IMR-90 (cell line): ENCODE measurements at regions not wholly inside any gene's neighbourhood (a gene's known extent, or its start where the extent isn't known, plus 50 kb on each side); places are given as distances from the start of the nearest gene placed in this dataset.

Experiments
- ATAC-seq: fragments of 200-7000 bp; cut with Tn5 transposase; 2 replicates; pipeline ENCODE4 v1.9.1; 2020; ENCODE audit warnings: low read depth, mild to moderate bottlenecking, moderate library complexity
- BruUV-seq: library from RNA; stranded (reverse); fragments of 400-500 nt; replicated peaks from 2 replicates; lab custom pipeline; 2021; lab: Mats Ljungman, UMichigan
- CTCF ChIA-PET: fragments of 300-600 bp; formaldehyde crosslinking; extraction: SDS; loops from one replicate; lab custom pipeline; 2021; ENCODE audit warnings: antibody characterized with exemption; lab: Yijun Ruan, JAX
- POLR2A ChIA-PET: fragments of 300-600 bp; sonication (Branson Sonifier 250); formaldehyde crosslinking; loops from one replicate; lab custom pipeline; 2022; ENCODE audit warnings: antibody characterized with exemption; ENCODE audit not compliant: unreplicated experiment; lab: Charles Lee
- DNase-seq: peaks from one replicate; pipeline ENCODE4 v3.0.0; 2013
- H2AFZ ChIP-seq: replicated peaks from 2 replicates; pipeline ENCODE3; 2013; ENCODE audit warnings: low read length, mild to moderate bottlenecking; ENCODE audit not compliant: poor library complexity
- H2AK5ac ChIP-seq: 2 replicates; pipeline ENCODE4 v1.6.1; 2013; ENCODE audit warnings: low read depth, low read length, inconsistent platforms
- H2AK9ac ChIP-seq: replicated peaks from 2 replicates; pipeline ENCODE3; 2013; ENCODE audit warnings: mild to moderate bottlenecking, low read depth, low read length, moderate library complexity; ENCODE audit not compliant: poor library complexity
- H2BK120ac ChIP-seq: 2 replicates; pipeline ENCODE4 v1.6.1; 2013; ENCODE audit warnings: low read depth, low read length, inconsistent platforms
- H2BK15ac ChIP-seq: 3 replicates; pipeline ENCODE4 v1.6.1; 2013; ENCODE audit warnings: low read depth, low read length, inconsistent platforms
- H2BK20ac ChIP-seq: 2 replicates; pipeline ENCODE4 v1.6.1; 2013; ENCODE audit warnings: low read depth, mild to moderate bottlenecking, inconsistent platforms, low read length, moderate library complexity
- H2BK5ac ChIP-seq: 2 replicates; pipeline ENCODE4 v1.6.1; 2013; ENCODE audit warnings: mild to moderate bottlenecking, low read depth, low read length, inconsistent platforms; ENCODE audit not compliant: poor library complexity, severe bottlenecking
- H3K14ac ChIP-seq: replicated peaks from 2 replicates; pipeline ENCODE4 v1.6.1; 2013; ENCODE audit warnings: low read depth, low read length, inconsistent platforms
- H3K18ac ChIP-seq: 2 replicates; pipeline ENCODE4 v1.6.1; 2013; ENCODE audit warnings: low read depth, low read length, control low read depth
- H3K23ac ChIP-seq: 2 replicates; pipeline ENCODE4 v1.6.1; 2013; ENCODE audit warnings: low read depth, low read length, inconsistent platforms
- H3K27ac ChIP-seq: 2 replicates; pipeline ENCODE4 v1.5.1; 2013; ENCODE audit warnings: mild to moderate bottlenecking, control low read depth, low read length; ENCODE audit not compliant: insufficient read depth
- H3K27me3 ChIP-seq: 2 replicates; pipeline ENCODE4 v1.6.1; 2013; ENCODE audit warnings: low read length; ENCODE audit not compliant: control insufficient read depth, insufficient read depth
- H3K36me3 ChIP-seq: 2 replicates; pipeline ENCODE4 v1.6.1; 2013; ENCODE audit warnings: low read length, mixed read lengths; ENCODE audit not compliant: control insufficient read depth, insufficient read depth
- H3K4ac ChIP-seq: 2 replicates; pipeline ENCODE4 v1.6.1; 2013; ENCODE audit warnings: low read depth, low read length, inconsistent platforms
- H3K4me1 ChIP-seq: 2 replicates; pipeline ENCODE4 v1.6.1; 2013; ENCODE audit warnings: low read length, mixed read lengths; ENCODE audit not compliant: control insufficient read depth, insufficient read depth
- H3K4me2 ChIP-seq: 2 replicates; pipeline ENCODE4 v1.6.1; 2013; ENCODE audit warnings: low read depth, mild to moderate bottlenecking, control low read depth, low read length, moderate library complexity
- H3K4me3 ChIP-seq: 2 replicates; pipeline ENCODE4 v1.5.1; 2013; ENCODE audit warnings: low read depth, mild to moderate bottlenecking, control low read depth, low read length, moderate library complexity; ENCODE audit not compliant: insufficient read depth
- H3K56ac ChIP-seq: 2 replicates; pipeline ENCODE4 v1.6.1; 2013; ENCODE audit warnings: low read length, inconsistent platforms; ENCODE audit not compliant: insufficient read depth; ENCODE audit errors: extremely low read depth
- H3K79me1 ChIP-seq, 2 experiments: 2 replicates each; pipeline ENCODE4 v1.6.1; 2013; ENCODE audit warnings: low read length in 2 of 2, inconsistent platforms in 1 of 2, low read depth in 1 of 2
- H3K9ac ChIP-seq: 2 replicates; pipeline ENCODE4 v1.6.1; 2013; ENCODE audit warnings: low read depth, low read length, control low read depth
- H3K9me1 ChIP-seq: 2 replicates; pipeline ENCODE4 v1.6.1; 2013; ENCODE audit warnings: low read length, inconsistent platforms; ENCODE audit not compliant: insufficient read depth
- H3K9me3 ChIP-seq: 2 replicates; pipeline ENCODE4 v1.6.1; 2013; ENCODE audit warnings: low read length; ENCODE audit not compliant: control insufficient read depth, insufficient read depth
- H4K20me1 ChIP-seq: 2 replicates; pipeline ENCODE4 v1.6.1; 2013; ENCODE audit warnings: low read length, inconsistent platforms; ENCODE audit not compliant: insufficient read depth
- H4K5ac ChIP-seq: 2 replicates; pipeline ENCODE4 v1.6.1; 2013; ENCODE audit warnings: mild to moderate bottlenecking, low read depth, low read length, control low read depth
- H4K8ac ChIP-seq, 2 experiments: 2 replicates each; pipeline ENCODE4 v1.6.1; 2013; ENCODE audit warnings: low read depth in 2 of 2, low read length in 2 of 2, control low read depth in 1 of 2, inconsistent platforms in 1 of 2
- H4K91ac ChIP-seq: 2 replicates; pipeline ENCODE4 v1.6.1; 2013; ENCODE audit warnings: low read depth, low read length, inconsistent platforms; ENCODE audit not compliant: insufficient read depth
- NFE2L2 ChIP-seq: fragments of 150-350 bp; IDR thresholded peaks from 2 replicates; pipeline ENCODE4 v1.6.1; 2016; ENCODE audit warnings: low read depth, mild to moderate bottlenecking, low read length
- POLR2A ChIP-seq: IDR thresholded peaks from 2 replicates; pipeline ENCODE4 v1.6.1; 2012; ENCODE audit warnings: mild to moderate bottlenecking, low read depth, low read length
- RAD21 ChIP-seq: IDR thresholded peaks from 2 replicates; pipeline ENCODE4 v1.6.1; 2012; ENCODE audit warnings: low read length, improper control_type of control experiment
- RFX5 ChIP-seq: IDR thresholded peaks from 2 replicates; pipeline ENCODE4 v1.8.0; 2012; ENCODE audit warnings: low read depth, mild to moderate bottlenecking, low read length, moderate library complexity
- WGBS, 2 experiments: methylation state at CpG; one replicate each; pipeline versions ENCODE4 v1.1.5 to v1.1.7; 2013; ENCODE audit warnings: missing lambda C conversion rate in 2 of 2; ENCODE audit not compliant: insufficient read length in 1 of 2; ENCODE audit errors: extremely low coverage in 2 of 2; 5-methylcytosine and 5-hydroxymethylcytosine counted together
- dilution Hi-C: fragments of 300-500 bp; cut with HindIII; formaldehyde crosslinking; loops from one replicate; pipeline ENCODE4 v1.14.3; 2018; ENCODE audit warnings: low sequenced_read_pairs; ENCODE audit not compliant: unreplicated experiment
- in situ Hi-C: fragments of 300-500 bp; cut with MboI; formaldehyde crosslinking; loops from 3 replicates; pipeline ENCODE4 v1.14.3; 2019; ENCODE audit warnings: low sequenced_read_pairs, inconsistent platforms, mixed read lengths
- intact Hi-C: fragments of 100-400 bp; cut with micrococcal nuclease; formaldehyde crosslinking; loops from 2 replicates; pipeline ENCODE4 v1.10.0; 2022

DNA sequence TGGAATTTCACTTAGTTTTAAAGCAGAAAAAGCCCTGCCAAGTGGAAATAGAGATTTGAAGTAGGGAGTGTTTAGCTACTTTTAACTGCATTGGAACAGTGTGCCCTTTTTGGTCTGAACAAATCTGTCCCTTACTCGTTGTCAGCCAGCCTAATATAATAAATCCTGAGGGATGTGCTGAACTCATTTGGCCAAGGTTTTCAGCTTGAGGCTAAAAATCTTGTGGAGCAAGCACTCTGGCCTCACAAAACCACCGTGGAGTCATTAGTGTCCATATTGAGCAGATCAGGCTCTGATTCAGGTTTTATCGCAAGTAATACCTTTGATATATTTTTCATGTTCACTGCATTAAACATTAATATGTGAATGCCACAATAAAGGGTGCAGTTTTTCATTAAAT lies 383.5 kb downstream of the FRK start:
- no peaks in the 10 kb centered on the region for H4K20me1 ChIP-seq
- no peak for TF ChIP-seq POLR2A
- TF ChIP-seq RFX5, result no peak
- TF ChIP-seq RAD21, result no peak
- TF ChIP-seq NFE2L2, result no peak
- no peaks in the 10 kb centered on the region for H3K9me1 ChIP-seq
- H3K4me3 ChIP-seq, result no peak overlapping the region
- ChIA-PET CTCF (no interaction called here), POLR2A (no interaction called here)
- H2BK120ac ChIP-seq, result no peak overlapping the region
- H3K9ac ChIP-seq, result no peak overlapping the region
- DNase-seq, result no peak
- in situ Hi-C loops (no loop called here), intact Hi-C loops (no loop called here), dilution Hi-C loops (no loop called here)
- ATAC-seq, result no peak
- H3K56ac ChIP-seq, result no peak overlapping the region
- no peak overlapping the region for H2AFZ ChIP-seq
- H2BK15ac ChIP-seq, result no peak overlapping the region
- no peaks in the 10 kb centered on the region for H3K27me3 ChIP-seq
- H4K91ac ChIP-seq, result no peak overlapping the region
- H3K4ac ChIP-seq, result no peak overlapping the region
- no peak overlapping the region for H2BK20ac ChIP-seq
- no peak overlapping the region for H2AK9ac ChIP-seq
- no peak overlapping the region for H3K27ac ChIP-seq
- WGBS, 2 experiments, result no CpG with 5 or more reads among the region's 3 CpGs
- no peak overlapping the region for H2BK5ac ChIP-seq
- H3K4me2 ChIP-seq, result no peak overlapping the region
- no peak overlapping the region for H3K18ac ChIP-seq
- H3K79me1 ChIP-seq, result no peaks in the 10 kb centered on the region
- no peaks in the 10 kb centered on the region for H3K9me3 ChIP-seq
- no peak overlapping the region for H4K8ac ChIP-seq
- no peaks in the 10 kb centered on the region for H3K36me3 ChIP-seq
- no peak overlapping the region for H4K5ac ChIP-seq
- no peaks in the 10 kb centered on the region for H3K4me1 ChIP-seq
- no peak overlapping the region for H2AK5ac ChIP-seq
- H3K14ac ChIP-seq, result no peak overlapping the region
- no peak overlapping the region for H3K23ac ChIP-seq
- no TSS peak for BruUV-seq
